Activated T-cell treated with anti-CD3 and anti-CD28 coated beads, Interleukin-2, amount 50 U/mL, for 4 hours (primary cell): ENCODE measurements at regions not wholly inside any gene's neighbourhood (a gene's known extent, or its start where the extent isn't known, plus 50 kb on each side); places are given as distances from the start of the nearest gene placed in this dataset.

Experiments used
- ATAC-seq, 2 donors: fragments of 200-7000 bp; cut with Tn5 transposase; one replicate each; pipeline ENCODE4 v1.10.0; 2021
- DNase-seq: peaks from one replicate; pipeline ENCODE4 v3.0.0-alpha.2; 2020
- H3K27me3 Mint-ChIP-seq: one replicate; pipeline ENCODE4 v1.8.0; 2021; ENCODE audit warnings: low read depth, mixed read lengths
- H3K36me3 Mint-ChIP-seq: one replicate; pipeline ENCODE4 v1.8.0; 2022; ENCODE audit warnings: mixed read lengths; ENCODE audit not compliant: insufficient read depth
- H3K4me1 Mint-ChIP-seq: one replicate; pipeline ENCODE4 v1.8.0; 2021; ENCODE audit warnings: low read depth, mixed read lengths
- H3K4me3 Mint-ChIP-seq: one replicate; pipeline ENCODE4 v1.8.0; 2021; ENCODE audit warnings: mild to moderate bottlenecking, moderate library complexity, mixed read lengths
- H3K9me3 Mint-ChIP-seq: one replicate; pipeline ENCODE4 v1.8.0; 2021; ENCODE audit warnings: mixed read lengths

DNA sequence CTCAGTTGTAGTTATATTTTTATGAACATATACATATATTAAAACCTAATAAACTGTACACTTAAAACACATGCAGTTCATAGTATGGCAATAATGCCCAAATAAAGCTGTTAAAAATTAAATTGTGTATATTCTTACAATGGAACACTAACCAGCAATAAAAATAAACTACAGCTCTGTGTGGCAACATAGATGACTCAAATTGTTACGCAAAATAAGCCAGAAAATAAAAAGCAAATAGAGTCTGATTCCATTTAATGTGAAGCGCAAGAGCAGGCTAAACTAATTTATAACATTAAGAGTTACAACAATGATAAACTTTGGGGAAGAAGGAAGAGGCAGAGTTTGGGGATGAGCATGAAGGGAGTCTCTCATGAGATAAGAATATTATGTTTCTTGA lies 597.3 kb downstream of the TLE1 start:
- no peaks in the 10 kb centered on the region for H3K27me3 Mint-ChIP-seq
- peaks cover 13% of the 10 kb centered on the region for H3K9me3 Mint-ChIP-seq
- ATAC-seq (no peak), DNase-seq (no peak)
- no peaks in the 10 kb centered on the region for H3K36me3 Mint-ChIP-seq
- H3K4me3 Mint-ChIP-seq, result no peak overlapping the region
- H3K4me1 Mint-ChIP-seq, result no peaks in the 10 kb centered on the region

DNA sequence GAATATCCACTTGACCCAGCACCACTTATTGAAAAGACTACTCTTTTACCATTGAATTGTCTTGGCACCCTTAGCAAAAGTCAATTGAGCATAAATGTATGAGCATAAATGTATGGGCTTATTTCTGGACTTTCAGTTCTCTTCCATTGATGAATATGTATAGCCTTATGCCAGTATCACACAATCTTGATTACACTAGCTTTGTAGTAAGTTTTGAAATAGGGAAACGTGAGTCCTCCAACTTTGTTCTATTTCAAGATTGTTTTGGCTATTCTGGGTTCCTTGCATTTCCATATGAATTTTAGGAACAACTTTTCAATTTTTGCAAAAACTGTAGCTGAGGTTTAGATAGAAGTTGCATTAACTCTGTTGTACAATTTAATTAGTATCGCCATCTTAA lies 601.0 kb downstream of the TLE1 start:
- ATAC-seq (no peak), DNase-seq (no peak)
- Mint-ChIP-seq H3K27me3 (no peaks in the 10 kb centered on the region), H3K4me3 (no peak overlapping the region), H3K36me3 (no peaks in the 10 kb centered on the region), H3K9me3 (peaks cover 9% of the 10 kb centered on the region), H3K4me1 (no peaks in the 10 kb centered on the region)

DNA sequence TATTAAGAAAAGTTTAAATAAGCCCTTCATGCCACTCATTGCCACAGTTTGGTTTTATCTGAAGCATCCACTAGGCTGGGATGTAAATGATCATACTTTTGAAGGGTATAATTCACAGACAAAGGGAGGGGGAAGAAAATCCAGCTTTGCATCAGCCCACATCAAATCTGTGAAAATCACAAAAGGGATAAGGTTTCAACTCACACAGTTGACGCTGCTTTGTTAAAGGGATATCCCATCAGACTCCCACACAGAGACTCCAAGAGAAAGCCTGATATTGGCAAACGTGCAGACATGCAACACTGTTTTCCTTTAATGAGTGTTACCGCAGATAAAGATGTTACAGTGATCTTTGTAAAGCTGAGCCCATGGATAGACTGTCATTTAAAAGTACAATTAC lies 602.9 kb downstream of the TLE1 start:
- DNase-seq, result no peak
- no peak overlapping the region for H3K4me3 Mint-ChIP-seq
- H3K36me3 Mint-ChIP-seq, result no peaks in the 10 kb centered on the region
- peaks cover 13% of the 10 kb centered on the region for H3K9me3 Mint-ChIP-seq
- no peaks in the 10 kb centered on the region for H3K27me3 Mint-ChIP-seq
- H3K4me1 Mint-ChIP-seq, result no peaks in the 10 kb centered on the region
- no peak for ATAC-seq

DNA sequence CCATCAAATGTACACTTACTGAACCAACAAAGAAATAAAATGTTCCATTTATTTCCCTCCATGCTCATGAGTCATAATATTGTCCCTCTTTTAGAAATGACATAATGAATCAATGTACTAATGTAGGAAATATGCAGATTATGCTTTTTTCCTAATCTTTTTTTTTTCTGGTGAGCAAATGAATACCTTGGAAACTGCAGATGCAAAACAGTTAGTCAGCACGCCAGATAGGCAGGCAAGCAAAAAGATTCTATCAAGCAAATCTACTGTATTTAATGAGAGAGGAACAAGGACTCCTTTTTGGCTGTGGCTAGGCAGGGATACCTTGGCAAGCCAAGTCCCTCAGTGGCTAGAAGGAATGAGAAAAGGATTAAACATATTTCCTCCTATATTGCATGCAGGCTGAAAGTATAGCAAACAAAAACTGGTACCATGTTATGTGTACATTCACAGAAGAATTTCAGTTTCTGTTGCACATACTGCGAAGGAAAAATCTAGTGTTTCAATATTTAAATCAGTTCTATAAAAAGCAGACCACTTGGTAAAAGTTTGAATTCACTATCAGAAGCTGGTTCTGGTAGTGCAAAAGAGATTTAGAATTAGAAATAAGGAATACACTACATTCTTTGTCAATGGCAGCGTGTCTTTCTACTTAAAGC lies 605.4 kb downstream of the TLE1 start:
- H3K9me3 Mint-ChIP-seq, result peaks cover 16% of the 10 kb centered on the region

DNA sequence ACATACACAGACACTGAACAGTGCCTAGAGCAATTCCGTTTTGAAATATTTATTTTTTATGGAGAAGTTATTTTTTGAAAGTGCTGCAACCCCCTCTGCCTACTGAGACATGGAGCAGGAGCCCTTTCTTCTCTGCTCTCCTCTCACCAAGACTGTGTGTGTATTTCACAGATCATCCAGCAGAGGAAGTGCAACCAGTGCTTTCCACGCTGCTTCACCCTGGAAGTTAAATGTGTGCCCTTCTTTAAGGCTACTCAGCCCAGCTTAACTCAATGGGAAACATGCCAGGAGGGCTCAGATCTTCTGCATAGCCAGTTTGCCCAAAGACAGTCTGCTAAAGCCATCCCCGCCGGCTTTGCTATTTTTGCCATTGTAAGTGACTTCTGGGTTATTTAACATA lies 606.3 kb downstream of the TLE1 start:
- Mint-ChIP-seq H3K4me1 (no peaks in the 10 kb centered on the region), H3K36me3 (no peaks in the 10 kb centered on the region), H3K27me3 (no peaks in the 10 kb centered on the region), H3K9me3 (peaks cover 16% of the 10 kb centered on the region), H3K4me3 (no peak overlapping the region)
- ATAC-seq, result no peak
- no peak for DNase-seq

More for the DNA sequence above, 605.4 kb downstream of the TLE1 start:
- no peaks in the 10 kb centered on the region for H3K36me3 Mint-ChIP-seq
- H3K4me1 Mint-ChIP-seq, result no peaks in the 10 kb centered on the region
- no peak overlapping the region for H3K4me3 Mint-ChIP-seq
- no peaks in the 10 kb centered on the region for H3K27me3 Mint-ChIP-seq
- ATAC-seq (no peak), DNase-seq (no peak)

DNA sequence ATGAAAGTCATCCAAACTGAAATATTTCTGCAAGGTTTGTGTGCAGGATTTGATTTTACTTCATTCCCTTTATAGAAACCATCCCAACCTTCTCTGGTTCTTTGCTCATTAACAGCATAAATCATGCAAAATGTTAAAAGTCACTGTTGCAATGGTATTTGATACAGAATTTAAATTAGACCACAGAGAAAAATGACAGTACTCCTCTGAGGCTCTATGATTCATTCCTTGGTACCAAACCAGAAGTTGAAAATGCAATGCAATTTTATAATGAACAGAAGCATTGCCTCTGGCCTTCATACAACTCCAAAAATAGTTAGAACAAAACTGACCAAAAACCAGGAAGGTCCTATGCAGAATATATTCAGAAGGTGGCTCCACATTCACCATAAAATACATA lies 607.1 kb downstream of the TLE1 start:
- Mint-ChIP-seq H3K4me3 (no peak overlapping the region), H3K27me3 (no peaks in the 10 kb centered on the region), H3K9me3 (peaks cover 18% of the 10 kb centered on the region), H3K36me3 (no peaks in the 10 kb centered on the region), H3K4me1 (no peaks in the 10 kb centered on the region)
- no peak for DNase-seq
- ATAC-seq, result no peak

DNA sequence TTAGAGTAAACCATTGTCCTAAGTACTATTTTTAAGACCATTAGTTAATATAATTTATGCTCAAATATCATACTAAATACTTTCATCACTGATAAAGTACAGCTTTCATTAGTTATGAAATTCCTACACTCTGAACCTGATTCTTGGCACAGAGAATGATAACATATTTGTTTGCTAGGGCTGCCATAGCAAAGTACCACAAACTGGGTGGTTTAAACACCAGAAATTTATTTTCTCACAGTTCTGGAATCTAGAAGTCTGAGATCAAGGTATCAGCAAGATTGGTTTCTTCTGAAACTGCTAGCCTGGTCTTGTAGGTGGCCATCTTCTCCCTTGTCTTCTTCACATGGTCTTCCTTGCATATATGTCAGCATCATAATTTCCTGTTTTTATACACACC lies 608.4 kb downstream of the TLE1 start:
- Mint-ChIP-seq H3K9me3 (peaks cover 28% of the 10 kb centered on the region), H3K4me1 (no peaks in the 10 kb centered on the region), H3K27me3 (no peaks in the 10 kb centered on the region), H3K4me3 (no peak overlapping the region), H3K36me3 (no peaks in the 10 kb centered on the region)
- no peak for DNase-seq
- no peak for ATAC-seq

DNA sequence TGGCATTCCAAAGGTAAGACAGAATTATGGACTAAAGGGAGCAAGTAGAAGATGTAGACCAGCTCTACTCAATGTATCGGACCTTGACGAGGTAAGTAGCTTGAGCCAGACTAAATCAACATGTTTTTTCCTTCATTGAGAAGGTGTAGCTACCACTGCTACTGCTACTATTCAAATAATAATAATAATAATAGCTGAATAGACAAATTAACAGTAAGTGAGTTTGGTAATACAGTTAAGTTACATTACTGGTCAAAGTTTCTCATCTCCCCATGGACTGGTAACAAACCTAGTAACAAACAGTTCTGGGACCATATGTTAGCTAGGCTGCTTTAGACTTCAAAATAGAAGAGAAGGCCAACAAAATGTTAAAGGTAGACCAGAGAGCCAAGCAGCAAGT lies 609.2 kb downstream of the TLE1 start:
- no peaks in the 10 kb centered on the region for H3K36me3 Mint-ChIP-seq
- DNase-seq (no peak), ATAC-seq (no peak)
- H3K9me3 Mint-ChIP-seq, result peaks cover 28% of the 10 kb centered on the region
- no peaks in the 10 kb centered on the region for H3K4me1 Mint-ChIP-seq
- no peaks in the 10 kb centered on the region for H3K27me3 Mint-ChIP-seq
- H3K4me3 Mint-ChIP-seq, result no peak overlapping the region

DNA sequence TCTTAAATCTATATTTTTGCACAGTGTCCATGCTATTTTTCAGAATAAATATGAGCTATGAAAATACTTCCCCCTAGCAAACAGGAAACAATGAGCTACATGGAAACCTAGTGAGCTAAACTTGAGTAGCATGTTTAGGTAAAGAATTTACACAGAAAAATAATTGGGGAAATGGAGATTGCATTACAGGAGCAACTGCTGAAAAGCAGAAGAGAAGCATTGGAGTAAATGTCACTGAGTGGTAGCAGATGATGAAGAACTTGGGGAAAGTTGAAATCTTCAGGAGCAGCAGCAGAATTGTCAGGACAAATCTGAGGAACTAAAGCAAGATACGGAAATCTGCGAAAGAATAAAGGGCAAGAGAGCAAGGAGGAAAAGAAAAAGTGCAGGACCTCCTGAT lies 610.3 kb downstream of the TLE1 start:
- H3K4me1 Mint-ChIP-seq, result no peaks in the 10 kb centered on the region
- no peak for ATAC-seq
- H3K4me3 Mint-ChIP-seq, result no peak overlapping the region
- DNase-seq, result no peak
- no peaks in the 10 kb centered on the region for H3K36me3 Mint-ChIP-seq
- peaks cover 28% of the 10 kb centered on the region for H3K9me3 Mint-ChIP-seq
- H3K27me3 Mint-ChIP-seq, result no peaks in the 10 kb centered on the region

DNA sequence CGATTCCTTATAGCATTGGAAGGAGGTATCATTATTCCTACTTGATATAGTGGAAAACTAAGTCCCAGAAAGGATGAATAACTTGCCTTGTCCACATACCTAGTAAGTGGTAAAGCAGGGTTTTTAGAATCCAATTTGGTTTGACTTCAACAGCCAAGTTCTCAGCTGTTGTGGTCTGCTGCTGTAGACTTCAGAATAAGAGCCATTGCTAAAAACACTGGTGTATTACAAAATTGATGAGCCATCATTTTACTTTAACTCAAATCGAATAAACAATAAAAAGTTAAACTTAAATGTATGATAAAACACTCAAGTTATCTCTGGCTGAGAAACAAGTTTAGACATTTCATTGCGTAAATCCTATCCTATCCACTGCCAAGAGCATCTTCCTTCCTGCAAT lies 610.8 kb downstream of the TLE1 start:
- DNase-seq (no peak), ATAC-seq (no peak)
- Mint-ChIP-seq H3K36me3 (no peaks in the 10 kb centered on the region), H3K4me3 (no peak overlapping the region), H3K9me3 (peaks cover 28% of the 10 kb centered on the region), H3K27me3 (no peaks in the 10 kb centered on the region), H3K4me1 (no peaks in the 10 kb centered on the region)

DNA sequence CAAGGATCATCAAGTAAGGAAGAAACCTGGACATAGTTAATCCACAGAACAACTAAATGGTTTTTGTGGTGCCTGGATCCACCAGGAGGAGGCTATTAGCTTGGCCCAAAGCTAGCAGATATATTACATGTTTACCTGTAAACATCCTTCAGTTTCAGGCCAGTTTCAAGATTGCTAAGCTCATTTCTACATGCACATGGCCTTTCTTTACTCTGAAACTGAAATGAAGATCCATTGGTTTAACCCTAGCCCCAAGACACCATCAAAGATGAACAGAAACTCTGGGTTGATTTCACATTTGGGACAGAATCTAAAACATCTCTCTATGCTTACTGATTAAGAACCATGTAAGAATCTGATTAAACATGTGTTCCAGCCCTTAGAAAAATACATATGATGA lies 611.8 kb downstream of the TLE1 start:
- no peaks in the 10 kb centered on the region for H3K27me3 Mint-ChIP-seq
- no peak for ATAC-seq
- no peak for DNase-seq

DNA sequence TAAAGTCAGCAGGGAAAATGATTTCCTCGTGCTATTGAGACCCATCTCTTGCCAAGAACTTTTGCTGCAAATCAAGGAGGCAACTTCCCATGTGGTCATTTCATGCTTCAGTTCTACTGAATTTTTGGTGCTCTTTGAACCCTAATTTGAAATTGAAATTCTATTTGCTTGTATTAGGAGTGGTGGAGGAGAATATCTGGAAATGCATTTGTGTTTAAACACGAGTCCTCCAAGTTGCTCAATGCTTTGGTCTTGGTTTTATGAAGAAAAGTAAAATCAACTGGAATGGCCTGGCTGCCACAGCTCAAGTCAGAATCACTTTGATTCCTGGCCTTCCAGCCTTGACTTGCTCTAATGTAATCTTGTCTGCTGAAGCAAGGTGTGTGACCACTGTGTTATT lies 613.2 kb downstream of the TLE1 start:
- Mint-ChIP-seq H3K4me1 (no peaks in the 10 kb centered on the region), H3K4me3 (no peak overlapping the region), H3K36me3 (no peaks in the 10 kb centered on the region), H3K27me3 (no peaks in the 10 kb centered on the region), H3K9me3 (peaks cover 18% of the 10 kb centered on the region)
- ATAC-seq (no peak), DNase-seq (no peak)

More for the DNA sequence above, 611.8 kb downstream of the TLE1 start:
- H3K4me3 Mint-ChIP-seq, result no peak overlapping the region
- no peaks in the 10 kb centered on the region for H3K4me1 Mint-ChIP-seq
- no peaks in the 10 kb centered on the region for H3K36me3 Mint-ChIP-seq
- peaks cover 23% of the 10 kb centered on the region for H3K9me3 Mint-ChIP-seq

DNA sequence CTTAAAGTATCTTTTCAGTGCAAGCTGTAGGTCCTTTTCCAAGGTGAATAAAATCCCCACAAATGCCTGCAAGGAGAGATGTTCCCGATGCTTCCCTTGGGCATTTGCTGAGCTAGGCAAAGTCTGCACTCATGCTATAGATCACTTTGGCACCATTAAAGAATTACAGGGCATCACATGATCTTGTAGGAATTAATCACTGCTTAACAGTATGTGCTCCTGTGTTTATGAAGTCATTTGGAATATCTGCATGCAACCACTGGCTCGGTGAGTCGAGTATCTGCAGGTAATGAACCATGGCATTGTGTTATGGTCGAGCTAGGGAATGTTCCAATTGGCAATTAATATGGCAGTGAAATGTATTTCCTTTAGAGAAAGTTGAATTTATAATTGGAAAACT lies 615.1 kb downstream of the TLE1 start:
- H3K36me3 Mint-ChIP-seq, result no peaks in the 10 kb centered on the region
- H3K27me3 Mint-ChIP-seq, result no peaks in the 10 kb centered on the region
- no peak overlapping the region for H3K4me3 Mint-ChIP-seq
- peaks cover 15% of the 10 kb centered on the region for H3K9me3 Mint-ChIP-seq
- no peak for ATAC-seq
- no peak for DNase-seq
- no peaks in the 10 kb centered on the region for H3K4me1 Mint-ChIP-seq

DNA sequence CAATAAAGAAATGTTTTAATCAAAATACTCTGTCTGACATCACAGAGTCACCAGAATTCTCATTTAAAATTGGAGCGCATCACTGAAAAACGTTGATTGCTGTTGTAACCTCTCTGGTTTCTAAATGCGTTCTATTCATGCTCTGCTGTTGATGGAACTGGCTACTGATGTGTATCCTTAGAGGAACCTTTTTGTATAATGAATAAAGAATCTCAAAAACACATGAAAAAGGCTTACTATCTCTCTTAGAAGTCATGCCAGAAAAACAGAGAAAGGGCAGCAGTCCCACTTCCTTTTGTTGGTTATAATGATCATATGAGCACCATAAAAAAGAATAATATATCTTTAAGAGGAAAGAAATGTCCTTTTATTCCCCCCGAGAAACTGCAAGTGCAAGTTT lies 615.5 kb downstream of the TLE1 start:
- DNase-seq (no peak), ATAC-seq (no peak)
- no peaks in the 10 kb centered on the region for H3K36me3 Mint-ChIP-seq
- no peak overlapping the region for H3K4me3 Mint-ChIP-seq
- H3K27me3 Mint-ChIP-seq, result no peaks in the 10 kb centered on the region
- no peaks in the 10 kb centered on the region for H3K4me1 Mint-ChIP-seq
- peaks cover 15% of the 10 kb centered on the region for H3K9me3 Mint-ChIP-seq

DNA sequence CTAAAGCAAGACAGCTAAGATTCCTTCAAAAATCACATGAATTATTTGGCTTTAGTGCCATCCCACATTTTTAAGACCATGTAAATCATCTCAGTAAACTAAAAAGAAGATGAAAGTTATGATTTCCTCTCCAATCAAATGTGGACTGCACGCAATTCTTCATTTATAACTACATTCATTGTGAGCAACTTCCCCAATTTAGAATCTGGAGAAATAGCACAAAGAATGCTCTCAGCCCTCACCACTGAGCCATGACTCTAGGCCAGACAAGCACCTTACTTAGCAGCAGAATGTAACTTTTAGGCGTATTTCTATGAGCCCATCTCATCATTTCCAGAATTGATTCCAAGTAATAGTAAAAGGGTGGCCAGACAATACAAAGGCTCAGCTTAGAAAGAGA lies 616.6 kb downstream of the TLE1 start:
- no peak for ATAC-seq
- H3K4me1 Mint-ChIP-seq, result no peaks in the 10 kb centered on the region

DNA sequence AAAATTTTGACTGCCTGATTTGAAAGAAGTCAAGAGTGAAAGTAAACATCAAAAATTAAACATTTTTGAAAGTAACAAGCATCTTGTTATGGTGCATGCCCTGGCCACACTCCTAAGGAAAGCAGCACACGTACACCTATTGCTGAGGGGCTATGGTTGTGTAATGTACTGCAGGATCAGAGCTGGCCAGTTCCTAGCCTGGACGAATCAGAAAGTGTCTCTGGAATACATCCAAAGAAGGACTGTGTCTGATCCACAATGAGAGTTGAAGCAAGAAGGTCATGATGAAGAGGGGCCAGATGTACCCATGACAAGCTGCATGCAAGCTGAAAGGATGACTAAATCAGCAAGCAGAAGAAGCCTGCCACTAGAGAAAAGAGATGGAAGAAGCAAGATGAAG lies 618.2 kb downstream of the TLE1 start:
- ATAC-seq, result no peak
- H3K4me3 Mint-ChIP-seq, result no peak overlapping the region
- H3K9me3 Mint-ChIP-seq, result peaks cover 9% of the 10 kb centered on the region
- H3K36me3 Mint-ChIP-seq, result no peaks in the 10 kb centered on the region
- H3K27me3 Mint-ChIP-seq, result no peaks in the 10 kb centered on the region
- no peaks in the 10 kb centered on the region for H3K4me1 Mint-ChIP-seq
- no peak for DNase-seq

More for the DNA sequence above, 616.6 kb downstream of the TLE1 start:
- no peak overlapping the region for H3K4me3 Mint-ChIP-seq
- no peaks in the 10 kb centered on the region for H3K27me3 Mint-ChIP-seq
- H3K36me3 Mint-ChIP-seq, result no peaks in the 10 kb centered on the region
- H3K9me3 Mint-ChIP-seq, result peaks cover 20% of the 10 kb centered on the region
- DNase-seq, result no peak
